ENCODE measurements at regions not wholly inside any gene's neighbourhood (a gene's known extent, or its start where the extent isn't known, plus 50 kb on each side); places are given as distances from the start of the nearest gene placed in this dataset.
A peak's percentile ranks its signal among the peaks of the same experiment; 100 is the strongest.
"Not testable (repeated sequence)": the region's sequence is repeated elsewhere in the genome, so short reads cannot be mapped to it uniquely, and the experiment has no call there.

GRCh38 chr2:186426153-186427016 lies 59.7 kb upstream of the ZC3H15 start:
- POLR2A ChIA-PET (ENCODE audit: partially characterized antibody): no interaction called here

GRCh38 chr2:186427017-186427350 lies 59.1 kb upstream of the ZC3H15 start:
- H3K9me3 ChIP-seq (ENCODE audit: control insufficient read depth in 1 of 2, low read length in 2 of 2); H3K36me3 ChIP-seq (ENCODE audit: insufficient read depth, low read length); H3K36me3 Mint-ChIP-seq; POLR2A ChIA-PET (ENCODE audit: partially characterized antibody); intact Hi-C loops (cut with micrococcal nuclease); CTCF ChIA-PET (ENCODE audit: partially characterized antibody); H3K4me3 ChIP-seq (ENCODE audit: low read length in 2 of 2); H3K27ac ChIP-seq (ENCODE audit: low read depth, low read length); H3K27me3 ChIP-seq (ENCODE audit: insufficient read depth, low read length); H3K9me3 Mint-ChIP-seq; H3K27me3 Mint-ChIP-seq; DNase-seq: not testable (repeated sequence)
- Mint-ChIP-seq H3K4me1 (peaks cover 8 to 13% (median 9%) of the 10 kb centered on the region in 4 donors), H3K27ac (peak overlapping the region in 2 of 7 donors; percentile 38 to 63), H3K4me3 (peak overlapping the region in 1 of 8 donors; percentile 35)
- H3K4me1 ChIP-seq (ENCODE audit: insufficient read depth, low read length): peaks cover 12% of the 10 kb centered on the region

More at GRCh38 chr2:186426153-186427016, 59.7 kb upstream of the ZC3H15 start:
- DNase-seq: peak in 3 of 5 donors; percentile 12 to 27 (median 24)
- Mint-ChIP-seq H3K27ac (peak overlapping the region in 2 of 7 donors; percentile 38 to 63), H3K4me1 (peaks cover 8 to 13% (median 9%) of the 10 kb centered on the region in 4 donors), H3K36me3 (no peaks in the 10 kb centered on the region), H3K4me3 (peak overlapping the region in 2 of 8 donors; percentile 34 to 35), H3K9me3 (peaks cover 0 to 1% (median 0%) of the 10 kb centered on the region in 8 donors), H3K27me3 (no peaks in the 10 kb centered on the region)
- intact Hi-C loops (cut with micrococcal nuclease): no loop called here
- Histone ChIP-seq H3K9me3 (ENCODE audit: control insufficient read depth in 1 of 2, low read length in 2 of 2) (no peaks in the 10 kb centered on the region), H3K27me3 (ENCODE audit: insufficient read depth, low read length) (no peaks in the 10 kb centered on the region), H3K27ac (ENCODE audit: low read depth, low read length) (no peak overlapping the region), H3K36me3 (ENCODE audit: insufficient read depth, low read length) (no peaks in the 10 kb centered on the region), H3K4me1 (ENCODE audit: insufficient read depth, low read length) (peaks cover 12% of the 10 kb centered on the region), H3K4me3 (ENCODE audit: low read length in 2 of 2) (no peak overlapping the region)
- CTCF ChIA-PET (ENCODE audit: partially characterized antibody): no interaction called here

- CTCF ChIA-PET (ENCODE audit: partially characterized antibody): no interaction called here
- no peak overlapping the region for H3K27ac ChIP-seq (ENCODE audit: low read depth, low read length)
- no peak for DNase-seq
- no peaks in the 10 kb centered on the region for H3K9me3 ChIP-seq (ENCODE audit: control insufficient read depth in 1 of 2, low read length in 2 of 2)
- peaks cover 0 to 5% of the 10 kb centered on the region in 2 donors for H3K36me3 Mint-ChIP-seq
- H3K4me1 Mint-ChIP-seq: peaks cover 8 to 13% (median 9%) of the 10 kb centered on the region in 4 donors
- H3K4me1 ChIP-seq (ENCODE audit: insufficient read depth, low read length): peaks cover 12% of the 10 kb centered on the region
- no peak overlapping the region for H3K27ac Mint-ChIP-seq
- no peaks in the 10 kb centered on the region for H3K36me3 ChIP-seq (ENCODE audit: insufficient read depth, low read length)
- POLR2A ChIA-PET (ENCODE audit: partially characterized antibody): no interaction called here
- H3K4me3 ChIP-seq (ENCODE audit: low read length in 2 of 2): no peak overlapping the region
- peaks cover 0 to 2% (median 0%) of the 10 kb centered on the region in 8 donors for H3K9me3 Mint-ChIP-seq
- intact Hi-C loops (cut with micrococcal nuclease): no loop called here
- H3K4me3 Mint-ChIP-seq: no peak overlapping the region
- H3K27me3 ChIP-seq (ENCODE audit: insufficient read depth, low read length): no peaks in the 10 kb centered on the region
- H3K27me3 Mint-ChIP-seq: no peaks in the 10 kb centered on the region
Measured at GRCh38 chr2:186427970-186428369, 58.1 kb upstream of the ZC3H15 start.

DNA sequence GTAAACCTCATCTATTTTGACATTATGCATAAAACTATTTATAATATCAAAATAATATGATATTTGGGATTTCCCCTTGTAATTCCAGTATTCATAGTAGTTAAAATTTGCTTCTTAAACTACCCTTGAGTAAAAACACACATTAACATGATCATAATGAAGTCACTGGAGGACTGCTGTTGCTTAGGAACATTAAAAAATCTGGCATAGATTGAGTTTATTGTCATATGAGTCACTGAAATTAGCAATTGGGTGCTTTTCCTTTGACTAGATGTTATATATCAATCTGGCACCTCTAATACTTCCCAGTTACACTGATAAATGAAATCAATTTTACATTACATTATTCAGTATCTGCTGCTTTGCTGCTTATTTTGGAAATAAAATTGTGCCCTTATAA lies 57.0 kb upstream of the ZC3H15 start:
- Histone ChIP-seq H3K4me3 (ENCODE audit: low read length in 2 of 2) (no peak overlapping the region), H3K27me3 (ENCODE audit: insufficient read depth, low read length) (no peaks in the 10 kb centered on the region), H3K27ac (ENCODE audit: low read depth, low read length) (no peak overlapping the region), H3K9me3 (ENCODE audit: control insufficient read depth in 1 of 2, low read length in 2 of 2) (no peaks in the 10 kb centered on the region), H3K36me3 (ENCODE audit: insufficient read depth, low read length) (no peaks in the 10 kb centered on the region), H3K4me1 (ENCODE audit: insufficient read depth, low read length) (peaks cover 12% of the 10 kb centered on the region)
- Mint-ChIP-seq H3K27me3 (no peaks in the 10 kb centered on the region), H3K4me1 (peaks cover 8 to 13% (median 9%) of the 10 kb centered on the region in 4 donors), H3K4me3 (no peak overlapping the region), H3K27ac (no peak overlapping the region), H3K9me3 (peaks cover 0 to 2% (median 0%) of the 10 kb centered on the region in 8 donors), H3K36me3 (peaks cover 0 to 8% of the 10 kb centered on the region in 2 donors)
- no peak for DNase-seq
- POLR2A ChIA-PET (ENCODE audit: partially characterized antibody): no interaction called here
- intact Hi-C loops (cut with micrococcal nuclease): no loop called here
- CTCF ChIA-PET (ENCODE audit: partially characterized antibody): no interaction called here

GRCh38 chr2:186431306-186431705 lies 54.8 kb upstream of the ZC3H15 start:
- Mint-ChIP-seq H3K4me3 (no peak overlapping the region), H3K27me3 (no peaks in the 10 kb centered on the region), H3K4me1 (peaks cover 7 to 8% (median 8%) of the 10 kb centered on the region in 4 donors), H3K36me3 (peaks cover 6 to 18% of the 10 kb centered on the region in 2 donors), H3K9me3 (peaks cover 0 to 2% (median 0%) of the 10 kb centered on the region in 8 donors), H3K27ac (no peak overlapping the region)
- CTCF ChIA-PET (ENCODE audit: partially characterized antibody): no interaction called here
- DNase-seq: no peak
- no peaks in the 10 kb centered on the region for H3K27me3 ChIP-seq (ENCODE audit: insufficient read depth, low read length)
- H3K9me3 ChIP-seq (ENCODE audit: control insufficient read depth in 1 of 2, low read length in 2 of 2): no peaks in the 10 kb centered on the region
- intact Hi-C loops (cut with micrococcal nuclease): no loop called here
- no peaks in the 10 kb centered on the region for H3K36me3 ChIP-seq (ENCODE audit: insufficient read depth, low read length)
- peaks cover 11% of the 10 kb centered on the region for H3K4me1 ChIP-seq (ENCODE audit: insufficient read depth, low read length)
- no peak overlapping the region for H3K4me3 ChIP-seq (ENCODE audit: low read length in 2 of 2)
- H3K27ac ChIP-seq (ENCODE audit: low read depth, low read length): no peak overlapping the region
- POLR2A ChIA-PET (ENCODE audit: partially characterized antibody): no interaction called here

GRCh38 chr2:186433040-186433439 lies 53.0 kb upstream of the ZC3H15 start:
- H3K4me1 ChIP-seq (ENCODE audit: insufficient read depth, low read length): no peaks in the 10 kb centered on the region
- H3K36me3 Mint-ChIP-seq: peaks cover 8 to 21% of the 10 kb centered on the region in 2 donors
- intact Hi-C loops (cut with micrococcal nuclease): no loop called here

GRCh38 chr2:186433777-186434432 lies 52.2 kb upstream of the ZC3H15 start:
- H3K4me1 Mint-ChIP-seq: no peaks in the 10 kb centered on the region

More at GRCh38 chr2:186433040-186433439, 53.0 kb upstream of the ZC3H15 start:
- Histone ChIP-seq H3K27me3 (ENCODE audit: insufficient read depth, low read length) (no peaks in the 10 kb centered on the region), H3K9me3 (ENCODE audit: control insufficient read depth in 1 of 2, low read length in 2 of 2) (no peaks in the 10 kb centered on the region), H3K27ac (ENCODE audit: low read depth, low read length) (no peak overlapping the region), H3K4me3 (ENCODE audit: low read length in 2 of 2) (no peak overlapping the region), H3K36me3 (ENCODE audit: insufficient read depth, low read length) (no peaks in the 10 kb centered on the region)
- no peak overlapping the region for H3K27ac Mint-ChIP-seq
- no peaks in the 10 kb centered on the region for H3K4me1 Mint-ChIP-seq
- ChIA-PET CTCF (ENCODE audit: partially characterized antibody) (no interaction called here), POLR2A (ENCODE audit: partially characterized antibody) (no interaction called here)
- no peak for DNase-seq
- peaks cover 0 to 7% (median 3%) of the 10 kb centered on the region in 8 donors for H3K9me3 Mint-ChIP-seq
- no peak overlapping the region for H3K4me3 Mint-ChIP-seq
- H3K27me3 Mint-ChIP-seq: no peaks in the 10 kb centered on the region

More at GRCh38 chr2:186433777-186434432, 52.2 kb upstream of the ZC3H15 start:
- H3K27ac ChIP-seq (ENCODE audit: low read depth, low read length): no peak overlapping the region
- no peaks in the 10 kb centered on the region for H3K9me3 ChIP-seq (ENCODE audit: control insufficient read depth in 1 of 2, low read length in 2 of 2)
- Mint-ChIP-seq H3K9me3 (peaks cover 0 to 15% (median 4%) of the 10 kb centered on the region in 8 donors), H3K27me3 (no peaks in the 10 kb centered on the region), H3K4me3 (no peak overlapping the region), H3K27ac (no peak overlapping the region), H3K36me3 (peaks cover 8 to 24% of the 10 kb centered on the region in 2 donors)
- DNase-seq: no peak
- CTCF ChIA-PET (ENCODE audit: partially characterized antibody): no interaction called here
- H3K36me3 ChIP-seq (ENCODE audit: insufficient read depth, low read length): no peaks in the 10 kb centered on the region
- H3K4me3 ChIP-seq (ENCODE audit: low read length in 2 of 2): no peak overlapping the region
- POLR2A ChIA-PET (ENCODE audit: partially characterized antibody): no interaction called here
- no peaks in the 10 kb centered on the region for H3K4me1 ChIP-seq (ENCODE audit: insufficient read depth, low read length)
- intact Hi-C loops (cut with micrococcal nuclease): no loop called here
- H3K27me3 ChIP-seq (ENCODE audit: insufficient read depth, low read length): no peaks in the 10 kb centered on the region

Measured in CD4-positive, alpha-beta memory T cell (primary cell).